Activated naive CD4-positive, alpha-beta T cell treated with anti-CD3 and anti-CD28 coated beads, Interleukin-2, amount 10 ng/mL, durations not matched to agents 7 days and 5 days (primary cell): ENCODE measurements at regions not wholly inside any gene's neighbourhood (a gene's known extent, or its start where the extent isn't known, plus 50 kb on each side); places are given as distances from the start of the nearest gene placed in this dataset.

ENCODE experiments used
- CTCF ChIA-PET: fragments of 350-600 bp; sonication (Branson Sonifier 250); formaldehyde crosslinking; loops from one replicate; lab custom pipeline; 2021; ENCODE audit warnings: antibody characterized with exemption; lab: Charles Lee
- DNase-seq: peaks from one replicate; pipeline ENCODE4 v3.0.0-alpha.2; 2020
- H3K27ac Mint-ChIP-seq: one replicate; pipeline ENCODE4 v1.8.0; 2021; ENCODE audit warnings: mild to moderate bottlenecking, moderate library complexity, mixed read lengths
- H3K27me3 Mint-ChIP-seq: one replicate; pipeline ENCODE4 v1.8.0; 2021; ENCODE audit warnings: mild to moderate bottlenecking, mixed read lengths
- H3K36me3 Mint-ChIP-seq: one replicate; pipeline ENCODE4 v1.8.0; 2021; ENCODE audit warnings: mixed read lengths
- H3K4me1 Mint-ChIP-seq: one replicate; pipeline ENCODE4 v1.8.0; 2021; ENCODE audit warnings: mixed read lengths
- H3K4me3 Mint-ChIP-seq: one replicate; pipeline ENCODE4 v1.8.0; 2021; ENCODE audit warnings: mild to moderate bottlenecking, moderate library complexity, mixed read lengths
- H3K9me3 Mint-ChIP-seq: one replicate; pipeline ENCODE4 v1.8.0; 2021; ENCODE audit warnings: mixed read lengths

- Mint-ChIP-seq H3K4me3 (no peak overlapping the region), H3K9me3 (no peaks in the 10 kb centered on the region), H3K27me3 (peaks cover 7% of the 10 kb centered on the region), H3K36me3 (no peaks in the 10 kb centered on the region), H3K4me1 (no peaks in the 10 kb centered on the region), H3K27ac (no peak overlapping the region)
- no peak for DNase-seq
- CTCF ChIA-PET, result interaction anchor here (0.8 to 5.9 kb wide), 3 partner anchors 156 to 213 kb away, joined by 3 to 57 read pairs (median 12); partner anchors contain the start of gene TNFRSF21
Observed at GRCh38 chr6:47096211-47096895, 54.2 kb upstream of the ADGRF1 start.

- Mint-ChIP-seq H3K9me3 (no peaks in the 10 kb centered on the region), H3K4me1 (no peaks in the 10 kb centered on the region), H3K36me3 (no peaks in the 10 kb centered on the region), H3K27me3 (peaks cover 7% of the 10 kb centered on the region), H3K4me3 (no peak overlapping the region), H3K27ac (no peak overlapping the region)
- CTCF ChIA-PET, result interaction anchor here (0.7 to 5.9 kb wide), 2 partner anchors 215 to 218 kb away, joined by 3 to 57 read pairs; partner anchors contain the start of gene TNFRSF21
- no peak for DNase-seq
Observed at GRCh38 chr6:47094241-47094925, 52.3 kb upstream of the ADGRF1 start.

- H3K4me3 Mint-ChIP-seq, result no peak overlapping the region
- no peaks in the 10 kb centered on the region for H3K9me3 Mint-ChIP-seq
- CTCF ChIA-PET, result no interaction called here
Observed at GRCh38 chr6:47093169-47093568, 51.0 kb upstream of the ADGRF1 start.

GRCh38 chr6:47091886-47092668, 49.9 kb upstream of the ADGRF1 start:
- Mint-ChIP-seq H3K4me1 (no peaks in the 10 kb centered on the region), H3K4me3 (no peak overlapping the region), H3K36me3 (no peaks in the 10 kb centered on the region), H3K9me3 (no peaks in the 10 kb centered on the region), H3K27me3 (peaks cover 7% of the 10 kb centered on the region), H3K27ac (no peak overlapping the region)
- DNase-seq, result no peak
- CTCF ChIA-PET, result no interaction called here

More at GRCh38 chr6:47093169-47093568, 51.0 kb upstream of the ADGRF1 start:
- Mint-ChIP-seq H3K27me3 (peaks cover 7% of the 10 kb centered on the region), H3K36me3 (no peaks in the 10 kb centered on the region), H3K27ac (no peak overlapping the region), H3K4me1 (no peaks in the 10 kb centered on the region)
- no peak for DNase-seq
